ENCODE measurements at regions not wholly inside any gene's neighbourhood (a gene's known extent, or its start where the extent isn't known, plus 50 kb on each side); places are given as distances from the start of the nearest gene placed in this dataset.

- TF ChIP-seq EZH2 (IDR thresholded peaks at IDR 0.05; ENCODE audit: borderline replicate concordance) (no peak), CTCF (IDR thresholded peaks at IDR 0.05; ENCODE audit: poor library complexity) (no peak), EZH2phosphoT487 (IDR thresholded peaks at IDR 0.05; ENCODE audit: low read depth, severe bottlenecking, unreplicated experiment) (no peak)
These were observed 210.5 kb downstream of the LRRK2 start for GRCh38 chr12:40435251-40435650.
